HCT116 (cell line): ENCODE measurements at regions not wholly inside any gene's neighbourhood (a gene's known extent, or its start where the extent isn't known, plus 50 kb on each side); places are given as distances from the start of the nearest gene placed in this dataset.

Experiments used
- ATAC-seq: fragments of 200-7000 bp; cut with Tn5 transposase; 2 replicates; pipeline ENCODE4 v1.9.1; 2020; ENCODE audit warnings: mild to moderate bottlenecking, moderate library complexity
- BruUV-seq: library from RNA; stranded (reverse); fragments of 400-500 nt; replicated peaks from 2 replicates; lab custom pipeline; 2021; lab: Mats Ljungman, UMichigan
- CTCF ChIA-PET: fragments of 300-600 bp; sonication (Branson Sonifier 250); formaldehyde crosslinking; loops from one replicate; lab custom pipeline; 2021; ENCODE audit warnings: antibody characterized with exemption; lab: Charles Lee
- POLR2A ChIA-PET: fragments of 300-600, 350-600 bp; sonication (Branson Sonifier 250); formaldehyde crosslinking; loops from one replicate; lab custom pipeline; 2021; ENCODE audit warnings: antibody characterized with exemption; lab: Charles Lee
- RAD21 ChIA-PET, 2 experiments: fragments of 300-600 bp; sonication (Branson Sonifier 250); formaldehyde crosslinking; loops; one replicate each; lab custom pipeline; 2023; ENCODE audit warnings: low total read pairs in 2 of 2; ENCODE audit not compliant: uncharacterized antibody in 2 of 2, unreplicated experiment in 2 of 2, low non-redundant PET in 1 of 2; lab: Charles Lee
- DNase-seq: peaks from one replicate; pipeline ENCODE4 v3.0.0-alpha.2; 2010; ENCODE audit warnings: low read depth, low spot score
- H2AFZ ChIP-seq: fragments of 200-600 bp; shearing (Covaris generic), sonication (generic); 2 replicates; pipeline ENCODE4 v1.6.1; 2017; ENCODE audit warnings: low read depth, mixed run types, mixed read lengths, antibody characterized with exemption, low read length; ENCODE audit not compliant: poor library complexity, severe bottlenecking
- H3K27ac ChIP-seq: 2 replicates; pipeline ENCODE4 v1.5.1; 2012; ENCODE audit warnings: low read depth, low read length
- H3K27me3 ChIP-seq: fragments of 200-600 bp; sonication (generic); 2 replicates; pipeline ENCODE4 v1.6.1; 2016; ENCODE audit warnings: mixed run types, low read length, mixed read lengths; ENCODE audit not compliant: insufficient read depth
- H3K36me3 ChIP-seq, 2 experiments: fragments of 200-500 bp in 1 of 2; fragments of 200-600 bp in 1 of 2; sonication (Bioruptor generic) in 1 of 2; sonication (generic) in 1 of 2; 2 replicates each; pipeline versions ENCODE4 v1.5.1 to v1.6.1; 2014 to 2016; ENCODE audit warnings: low read length in 2 of 2, inconsistent platforms in 1 of 2, mixed read lengths in 1 of 2, mixed run types in 1 of 2; ENCODE audit not compliant: insufficient read depth in 2 of 2, control insufficient read depth in 1 of 2
- H3K4me1 ChIP-seq, 2 experiments: fragments of 200-600 bp in 1 of 2; sonication (generic) in 1 of 2; 2 replicates each; pipeline versions ENCODE4 v1.5.1 to v1.6.1; 2012 to 2017; ENCODE audit warnings: low read length in 2 of 2, inconsistent platforms in 1 of 2, mild to moderate bottlenecking in 1 of 2, mixed read lengths in 1 of 2, mixed run types in 1 of 2, moderate library complexity in 1 of 2; ENCODE audit not compliant: insufficient read depth in 2 of 2, control insufficient read depth in 1 of 2
- H3K4me2 ChIP-seq: fragments of 200-600 bp; sonication (generic); 2 replicates; pipeline ENCODE4 v1.6.1; 2017; ENCODE audit warnings: mixed run types, low read length, mixed read lengths
- H3K4me3 ChIP-seq, 2 experiments: fragments of 200-600 bp in 1 of 2; sonication (generic) in 1 of 2; replicated peaks in 1 of 2; 2 replicates each; pipeline ENCODE4 v1.5.1; 2011 to 2016; ENCODE audit warnings: low read length in 2 of 2, control low read depth in 1 of 2, low read depth in 1 of 2, mild to moderate bottlenecking in 1 of 2, mixed read lengths in 1 of 2, mixed run types in 1 of 2
- H3K79me2 ChIP-seq: fragments of 200-600 bp; sonication (generic); 2 replicates; pipeline ENCODE4 v1.6.1; 2017; ENCODE audit warnings: mild to moderate bottlenecking, mixed run types, low read length, moderate library complexity, mixed read lengths; ENCODE audit not compliant: insufficient read depth
- H3K9ac ChIP-seq: fragments of 200-600 bp; sonication (generic); 2 replicates; pipeline ENCODE4 v1.6.1; 2016; ENCODE audit warnings: low read length, mixed read lengths
- H3K9me2 ChIP-seq: fragments of 200-600 bp; sonication (generic), shearing (Covaris generic); 2 replicates; pipeline ENCODE4 v1.6.1; 2017; ENCODE audit warnings: mixed run types, mild to moderate bottlenecking, moderate library complexity; ENCODE audit not compliant: insufficient read depth
- H3K9me3 ChIP-seq, 2 experiments: fragments of 200-500 bp in 1 of 2; fragments of 200-600 bp in 1 of 2; sonication (Bioruptor generic) in 1 of 2; sonication (generic) in 1 of 2; 2 replicates each; pipeline ENCODE4 v1.6.1; 2014 to 2017; ENCODE audit warnings: low read length in 2 of 2, mixed read lengths in 2 of 2, inconsistent platforms in 1 of 2, low read depth in 1 of 2, mild to moderate bottlenecking in 1 of 2, mixed run types in 1 of 2, moderate library complexity in 1 of 2; ENCODE audit not compliant: control insufficient read depth in 1 of 2, insufficient read depth in 1 of 2
- H4K20me1 ChIP-seq: fragments of 200-600 bp; sonication (generic), shearing (Covaris generic); 2 replicates; pipeline ENCODE4 v1.6.1; 2017; ENCODE audit warnings: mixed run types, mild to moderate bottlenecking, moderate library complexity; ENCODE audit not compliant: insufficient read depth
- CBX3 ChIP-seq: IDR thresholded peaks from 2 replicates; pipeline ENCODE4 v1.6.1; 2012; ENCODE audit warnings: low read depth
- CEBPB ChIP-seq: IDR thresholded peaks from 2 replicates; pipeline ENCODE4 v1.6.1; 2012; ENCODE audit warnings: low read depth
- EGR1 ChIP-seq: IDR thresholded peaks from 2 replicates; pipeline ENCODE4 v1.6.1; 2012; ENCODE audit warnings: low read depth
- ELF1 ChIP-seq: IDR thresholded peaks from 2 replicates; pipeline ENCODE4 v1.6.1; 2012; ENCODE audit warnings: low read depth, borderline replicate concordance
- EZH2phosphoT487 ChIP-seq: fragments of 200-600 bp; IDR thresholded peaks from 2 replicates; pipeline ENCODE4 v1.6.1; 2018; ENCODE audit warnings: antibody characterized with exemption, borderline replicate concordance
- JUND ChIP-seq: IDR thresholded peaks from 2 replicates; pipeline ENCODE4 v1.6.1; 2012
- POLR2A ChIP-seq: IDR thresholded peaks from 2 replicates; pipeline ENCODE4 v1.7.0; 2011; ENCODE audit warnings: borderline replicate concordance; ENCODE audit not compliant: insufficient read depth, insufficient read length; ENCODE audit errors: extremely low read depth
- RAD21 ChIP-seq: IDR thresholded peaks from 2 replicates; pipeline ENCODE4 v1.6.1; 2012; ENCODE audit warnings: low read depth, mild to moderate bottlenecking
- SRF ChIP-seq: IDR thresholded peaks from 2 replicates; pipeline ENCODE4 v1.6.1; 2012; ENCODE audit warnings: low read depth
- intact Hi-C: fragments of 100-400 bp; cut with micrococcal nuclease; formaldehyde crosslinking; loops from 2 replicates; pipeline ENCODE4 v1.10.0; 2022
- TF ChIP-seq, protein P1 (sequence below), 3 experiments: fragments of 200-600 bp in 1 of 3; sonication (generic) in 1 of 3; IDR thresholded peaks in 2 of 3; conservative IDR thresholded peaks in 1 of 3; 2 replicates each; pipeline ENCODE4 v1.5.1; 2012 to 2017; ENCODE audit warnings: low read depth in 2 of 3, low read length in 2 of 3, antibody characterized with exemption in 1 of 3, borderline replicate concordance in 1 of 3, control low read depth in 1 of 3, mild to moderate bottlenecking in 1 of 3, mixed read lengths in 1 of 3, mixed run types in 1 of 3, moderate library complexity in 1 of 3; ENCODE audit not compliant: insufficient read depth in 1 of 3
- TF ChIP-seq, protein P2 (sequence below): IDR thresholded peaks from 2 replicates; pipeline ENCODE4 v1.6.1; 2012; ENCODE audit warnings: low read depth

DNA sequence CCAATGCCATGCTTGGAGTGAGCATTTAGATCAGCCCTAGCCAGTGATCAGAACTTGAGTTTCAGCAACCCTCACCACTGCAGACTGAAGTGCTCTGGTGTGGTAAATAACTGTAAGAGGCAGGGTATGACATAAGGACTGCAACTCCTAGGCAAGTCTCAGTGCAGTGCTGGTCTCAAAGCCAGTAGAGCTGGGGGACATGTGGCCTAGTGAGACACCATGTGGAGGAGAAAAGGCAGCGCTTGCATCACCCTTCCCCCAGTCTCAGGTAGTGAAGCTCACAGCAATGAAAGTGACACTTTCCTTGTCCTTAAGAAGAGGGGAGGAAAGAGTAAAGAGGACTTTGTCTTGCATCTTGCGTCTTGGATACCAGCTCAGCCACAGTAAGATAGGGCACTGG lies 386.8 kb upstream of the POT1 start:
- Histone ChIP-seq H2AFZ (no peak overlapping the region), H3K4me2 (no peak overlapping the region), H3K27ac (no peak overlapping the region), H3K27me3 (no peaks in the 10 kb centered on the region), H4K20me1 (no peaks in the 10 kb centered on the region), H3K9me2 (no peaks in the 10 kb centered on the region), H3K4me1 (no peaks in the 10 kb centered on the region), H3K9me3 (no peaks in the 10 kb centered on the region; a peak in 1 of 4 replicates), H3K4me3 (no peak overlapping the region), H3K9ac (no peak overlapping the region), H3K79me2 (no peaks in the 10 kb centered on the region), H3K36me3 (no peaks in the 10 kb centered on the region)
- ATAC-seq (peak; percentile 97), DNase-seq (peak; percentile 39)
- TF ChIP-seq CEBPB (no peak), RAD21 (peak; percentile 83), SRF (no peak), CBX3 (no peak), POLR2A (no peak), EGR1 (no peak)
- TF ChIP-seq, protein P1, sequence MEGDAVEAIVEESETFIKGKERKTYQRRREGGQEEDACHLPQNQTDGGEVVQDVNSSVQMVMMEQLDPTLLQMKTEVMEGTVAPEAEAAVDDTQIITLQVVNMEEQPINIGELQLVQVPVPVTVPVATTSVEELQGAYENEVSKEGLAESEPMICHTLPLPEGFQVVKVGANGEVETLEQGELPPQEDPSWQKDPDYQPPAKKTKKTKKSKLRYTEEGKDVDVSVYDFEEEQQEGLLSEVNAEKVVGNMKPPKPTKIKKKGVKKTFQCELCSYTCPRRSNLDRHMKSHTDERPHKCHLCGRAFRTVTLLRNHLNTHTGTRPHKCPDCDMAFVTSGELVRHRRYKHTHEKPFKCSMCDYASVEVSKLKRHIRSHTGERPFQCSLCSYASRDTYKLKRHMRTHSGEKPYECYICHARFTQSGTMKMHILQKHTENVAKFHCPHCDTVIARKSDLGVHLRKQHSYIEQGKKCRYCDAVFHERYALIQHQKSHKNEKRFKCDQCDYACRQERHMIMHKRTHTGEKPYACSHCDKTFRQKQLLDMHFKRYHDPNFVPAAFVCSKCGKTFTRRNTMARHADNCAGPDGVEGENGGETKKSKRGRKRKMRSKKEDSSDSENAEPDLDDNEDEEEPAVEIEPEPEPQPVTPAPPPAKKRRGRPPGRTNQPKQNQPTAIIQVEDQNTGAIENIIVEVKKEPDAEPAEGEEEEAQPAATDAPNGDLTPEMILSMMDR (IDR thresholded peaks at IDR 0.05 in 2 of 3, conservative IDR thresholded peaks at IDR 0.05 in 1 of 3; ENCODE audit: borderline replicate concordance in 1 of 3, insufficient read depth in 1 of 3, low read depth in 2 of 3, low read length in 2 of 3), result peak; percentile 36 to 53 (median 45); a peak in 4 of 6 replicates
- CTCF ChIA-PET, result interaction anchor here (0.7 to 1.7 kb wide), 3 partner anchors 250 to 265 kb away, joined by 3 to 23 read pairs (median 4); no protein-coding TSS in a partner anchor
- intact Hi-C loops, result loop anchor here (1.0 to 10.0 kb wide), 2 partner anchors 256 to 462 kb away; no protein-coding TSS in a partner anchor
- RAD21 ChIA-PET, result interaction anchor here (0.7 to 1.2 kb wide), 2 partner anchors 256 kb away, joined by 5 to 12 read pairs; no protein-coding TSS in a partner anchor
- POLR2A ChIA-PET, result no interaction called here
- BruUV-seq, result no TSS peak

DNA sequence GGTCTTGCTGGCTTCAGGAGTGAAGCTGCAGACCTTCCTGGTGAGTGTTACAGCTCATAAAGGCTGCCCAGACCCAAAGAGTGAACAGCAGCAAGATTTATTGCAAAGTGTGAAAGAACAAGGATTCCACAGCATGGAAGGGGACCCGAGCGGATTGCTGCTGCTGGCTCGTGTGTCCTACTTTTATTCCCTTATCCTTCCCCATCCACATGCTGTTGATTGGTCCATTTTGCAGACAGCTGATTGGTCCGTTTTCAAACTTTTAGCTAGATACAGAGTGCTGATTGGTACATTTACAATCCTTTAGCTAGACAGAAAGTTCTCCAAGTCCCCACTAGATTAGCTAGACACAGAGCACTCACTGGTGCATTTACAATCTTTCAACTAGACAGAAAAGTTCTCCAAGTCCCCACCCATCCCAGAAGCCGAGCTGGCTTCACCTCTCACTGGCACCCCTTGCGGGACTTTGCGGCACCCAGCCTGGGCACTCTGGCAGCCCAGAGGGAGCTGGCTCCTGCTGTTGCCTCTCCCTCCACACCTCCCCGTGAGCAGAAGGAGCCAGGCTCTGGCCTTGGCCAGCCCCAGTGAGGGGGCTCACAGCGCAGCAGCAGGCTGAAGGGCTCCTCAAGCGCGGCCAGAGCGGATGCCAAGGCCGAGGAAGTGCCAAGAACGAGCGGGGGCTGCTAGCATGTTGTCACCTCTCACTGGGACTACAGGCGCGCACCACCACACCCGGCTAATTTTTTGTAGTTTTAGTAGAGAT lies 369.6 kb upstream of the POT1 start:
- DNase-seq (no peak), ATAC-seq (no peak)
- CTCF ChIA-PET, result no interaction called here
- H3K27ac ChIP-seq, result no peak overlapping the region
- POLR2A ChIA-PET, result no interaction called here
- no peaks in the 10 kb centered on the region for H3K4me1 ChIP-seq
- H3K9me3 ChIP-seq, result no peaks in the 10 kb centered on the region
- TF ChIP-seq JUND, result no peak
- no peak for TF ChIP-seq ELF1
- TF ChIP-seq EZH2phosphoT487, result no peak
- no peak for TF ChIP-seq CBX3
- TF ChIP-seq, protein P2, sequence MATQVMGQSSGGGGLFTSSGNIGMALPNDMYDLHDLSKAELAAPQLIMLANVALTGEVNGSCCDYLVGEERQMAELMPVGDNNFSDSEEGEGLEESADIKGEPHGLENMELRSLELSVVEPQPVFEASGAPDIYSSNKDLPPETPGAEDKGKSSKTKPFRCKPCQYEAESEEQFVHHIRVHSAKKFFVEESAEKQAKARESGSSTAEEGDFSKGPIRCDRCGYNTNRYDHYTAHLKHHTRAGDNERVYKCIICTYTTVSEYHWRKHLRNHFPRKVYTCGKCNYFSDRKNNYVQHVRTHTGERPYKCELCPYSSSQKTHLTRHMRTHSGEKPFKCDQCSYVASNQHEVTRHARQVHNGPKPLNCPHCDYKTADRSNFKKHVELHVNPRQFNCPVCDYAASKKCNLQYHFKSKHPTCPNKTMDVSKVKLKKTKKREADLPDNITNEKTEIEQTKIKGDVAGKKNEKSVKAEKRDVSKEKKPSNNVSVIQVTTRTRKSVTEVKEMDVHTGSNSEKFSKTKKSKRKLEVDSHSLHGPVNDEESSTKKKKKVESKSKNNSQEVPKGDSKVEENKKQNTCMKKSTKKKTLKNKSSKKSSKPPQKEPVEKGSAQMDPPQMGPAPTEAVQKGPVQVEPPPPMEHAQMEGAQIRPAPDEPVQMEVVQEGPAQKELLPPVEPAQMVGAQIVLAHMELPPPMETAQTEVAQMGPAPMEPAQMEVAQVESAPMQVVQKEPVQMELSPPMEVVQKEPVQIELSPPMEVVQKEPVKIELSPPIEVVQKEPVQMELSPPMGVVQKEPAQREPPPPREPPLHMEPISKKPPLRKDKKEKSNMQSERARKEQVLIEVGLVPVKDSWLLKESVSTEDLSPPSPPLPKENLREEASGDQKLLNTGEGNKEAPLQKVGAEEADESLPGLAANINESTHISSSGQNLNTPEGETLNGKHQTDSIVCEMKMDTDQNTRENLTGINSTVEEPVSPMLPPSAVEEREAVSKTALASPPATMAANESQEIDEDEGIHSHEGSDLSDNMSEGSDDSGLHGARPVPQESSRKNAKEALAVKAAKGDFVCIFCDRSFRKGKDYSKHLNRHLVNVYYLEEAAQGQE, result no peak
- no peak for TF ChIP-seq CEBPB
- no peak for TF ChIP-seq EGR1
- TF ChIP-seq, protein P1 (IDR thresholded peaks at IDR 0.05 in 2 of 3, conservative IDR thresholded peaks at IDR 0.05 in 1 of 3; ENCODE audit: borderline replicate concordance in 1 of 3, insufficient read depth in 1 of 3, low read depth in 2 of 3, low read length in 2 of 3), result no peak
- no TSS peak for BruUV-seq
- H4K20me1 ChIP-seq, result no peaks in the 10 kb centered on the region
- intact Hi-C loops, result no loop called here
- RAD21 ChIA-PET, result no interaction called here
- H3K4me3 ChIP-seq, result no peak overlapping the region
- no peaks in the 10 kb centered on the region for H3K9me2 ChIP-seq
- H2AFZ ChIP-seq, result no peak overlapping the region
- no peaks in the 10 kb centered on the region for H3K36me3 ChIP-seq
- no peaks in the 10 kb centered on the region for H3K79me2 ChIP-seq
- H3K4me2 ChIP-seq, result no peak overlapping the region
- no peak overlapping the region for H3K9ac ChIP-seq
- H3K27me3 ChIP-seq, result no peaks in the 10 kb centered on the region
